G401.6 (cell line): ENCODE measurements at regions not wholly inside any gene's neighbourhood (a gene's known extent, or its start where the extent isn't known, plus 50 kb on each side); places are given as distances from the start of the nearest gene placed in this dataset.

Experiments used
- FAIRE-seq: peaks from 2 replicates; lab custom pipeline; 2012; peaks lifted over from hg19 to GRCh38; lab: Jason Lieb, UNC

DNA sequence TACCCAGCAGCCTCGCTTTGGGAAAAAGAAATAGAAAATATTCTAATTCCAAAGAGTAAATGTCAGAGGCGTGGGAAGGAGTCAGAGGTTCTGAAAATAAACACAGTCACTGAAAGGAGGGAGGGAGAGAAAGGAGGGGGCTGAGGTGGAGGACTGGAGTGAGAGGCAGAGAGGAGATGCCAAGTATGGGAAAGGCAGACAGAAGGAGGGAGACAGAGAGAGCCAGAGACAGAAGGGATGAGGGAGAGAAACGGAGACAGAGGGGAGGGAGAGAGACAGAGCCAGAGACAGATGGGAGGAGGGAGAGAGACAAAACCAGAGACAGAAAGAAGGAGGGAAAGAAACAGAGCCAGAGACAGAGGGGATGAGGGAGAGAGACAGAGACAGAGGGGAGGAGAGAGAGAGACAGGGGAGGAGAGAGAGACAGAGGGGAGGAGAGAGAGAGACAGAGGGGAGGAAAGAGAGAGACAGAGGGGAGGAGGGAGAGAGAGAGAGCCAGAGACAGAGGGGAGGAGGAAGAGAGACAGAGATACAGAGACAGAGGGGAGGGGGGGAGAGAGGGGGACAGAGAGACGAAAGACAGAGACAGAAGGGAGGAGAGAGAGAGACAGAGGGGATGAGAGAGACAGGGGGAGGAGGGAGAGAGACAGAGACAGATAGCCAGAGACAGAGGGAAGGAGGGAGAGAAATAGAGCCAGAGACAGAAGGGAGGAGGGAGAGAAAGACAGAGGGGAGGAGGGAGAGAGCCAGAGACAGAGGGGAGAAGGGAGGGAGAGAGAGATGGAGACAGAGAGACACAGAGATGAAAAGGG, 525.5 kb downstream of the MATN1 start:
- no peak for FAIRE-seq

DNA sequence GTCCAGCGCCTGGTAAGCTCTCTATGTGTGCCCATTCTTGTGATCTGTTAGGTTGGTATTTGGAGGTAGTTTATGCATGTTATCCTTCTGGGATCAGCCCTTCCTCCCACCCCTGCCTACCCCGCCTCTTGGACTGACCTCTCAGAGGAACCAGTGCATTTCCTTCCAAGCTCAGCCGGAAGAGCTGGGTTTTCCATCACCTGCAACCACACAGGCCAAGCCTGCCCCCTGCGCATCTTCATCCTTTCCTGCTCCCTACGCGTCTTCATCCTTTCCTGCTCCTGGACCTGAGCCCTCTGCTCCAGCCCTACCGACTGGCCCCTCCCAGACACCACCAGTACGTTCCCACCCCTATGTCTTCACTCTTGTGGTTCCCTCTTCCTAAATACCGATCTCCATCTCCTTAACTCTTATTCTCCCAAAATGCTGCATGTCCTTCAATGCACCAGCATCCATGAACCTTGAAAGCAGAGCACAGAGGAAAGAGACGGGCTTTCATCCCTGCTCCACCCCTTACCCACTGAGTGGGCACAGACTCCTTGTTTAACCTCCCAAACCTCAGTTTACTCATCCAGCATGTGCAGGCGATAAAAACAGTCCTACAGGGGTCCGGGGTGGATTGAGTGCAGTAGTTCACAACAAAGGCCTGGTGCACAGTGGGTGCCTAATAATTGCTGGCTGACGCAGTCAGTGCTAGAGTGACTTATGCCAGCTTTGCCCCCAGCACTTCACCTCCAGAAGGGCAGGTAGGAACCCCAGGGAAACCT, 526.3 kb downstream of the MATN1 start:
- FAIRE-seq: no peak

DNA sequence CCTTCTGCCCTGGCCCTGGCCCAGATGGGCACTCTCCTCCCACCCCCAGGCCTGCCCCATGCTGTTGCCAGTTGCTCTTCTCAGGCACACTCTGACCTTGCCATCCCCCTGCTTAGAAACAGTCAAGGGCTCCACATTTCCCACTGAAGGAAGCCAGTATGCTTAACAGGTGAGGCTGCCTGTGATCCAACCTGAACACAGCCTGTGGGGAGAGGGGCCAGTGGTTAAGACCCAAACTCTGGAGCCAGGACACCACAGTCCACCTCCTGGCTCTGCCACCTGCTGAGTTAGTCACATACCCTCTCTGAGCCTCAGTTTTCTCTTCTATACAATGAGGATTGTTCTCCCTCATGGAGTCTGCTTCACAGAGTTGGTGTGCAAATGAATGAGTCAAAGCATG, 526.9 kb downstream of the MATN1 start:
- no peak for FAIRE-seq

DNA sequence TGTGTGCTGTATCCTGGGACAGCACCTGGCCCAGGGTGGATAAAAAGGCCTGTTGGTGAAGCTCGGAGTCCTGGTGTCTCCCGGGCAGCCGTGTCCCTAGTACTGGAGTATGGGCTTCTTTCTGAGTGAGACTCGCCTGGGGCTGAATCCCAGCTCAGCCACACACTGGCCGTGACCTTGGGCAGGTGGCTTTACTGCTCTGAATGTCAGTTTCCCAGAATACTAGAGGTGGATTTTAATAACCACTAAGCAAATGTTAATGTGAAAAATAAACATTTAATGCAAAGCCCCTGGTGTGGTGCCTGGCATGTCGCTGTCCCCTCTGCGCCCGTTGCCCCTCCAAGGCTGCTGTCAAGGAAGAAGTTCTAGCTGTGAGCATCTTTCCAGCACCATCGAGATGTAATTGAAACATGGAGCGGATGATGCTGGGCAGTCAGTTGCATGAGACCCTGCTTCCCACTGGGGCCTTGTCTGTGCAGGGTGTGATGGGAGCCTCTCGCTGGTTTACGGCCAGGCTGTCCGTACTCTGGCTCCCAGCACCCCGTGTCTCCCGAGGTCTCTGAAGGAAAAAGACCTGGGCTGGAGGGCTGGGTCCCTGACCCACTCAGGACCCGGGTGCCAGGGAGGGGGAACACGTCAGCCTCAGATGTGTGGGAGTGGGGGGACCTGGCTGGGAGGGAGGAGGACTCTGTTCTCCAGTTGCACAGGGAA, 527.8 kb downstream of the MATN1 start:
- no peak for FAIRE-seq

DNA sequence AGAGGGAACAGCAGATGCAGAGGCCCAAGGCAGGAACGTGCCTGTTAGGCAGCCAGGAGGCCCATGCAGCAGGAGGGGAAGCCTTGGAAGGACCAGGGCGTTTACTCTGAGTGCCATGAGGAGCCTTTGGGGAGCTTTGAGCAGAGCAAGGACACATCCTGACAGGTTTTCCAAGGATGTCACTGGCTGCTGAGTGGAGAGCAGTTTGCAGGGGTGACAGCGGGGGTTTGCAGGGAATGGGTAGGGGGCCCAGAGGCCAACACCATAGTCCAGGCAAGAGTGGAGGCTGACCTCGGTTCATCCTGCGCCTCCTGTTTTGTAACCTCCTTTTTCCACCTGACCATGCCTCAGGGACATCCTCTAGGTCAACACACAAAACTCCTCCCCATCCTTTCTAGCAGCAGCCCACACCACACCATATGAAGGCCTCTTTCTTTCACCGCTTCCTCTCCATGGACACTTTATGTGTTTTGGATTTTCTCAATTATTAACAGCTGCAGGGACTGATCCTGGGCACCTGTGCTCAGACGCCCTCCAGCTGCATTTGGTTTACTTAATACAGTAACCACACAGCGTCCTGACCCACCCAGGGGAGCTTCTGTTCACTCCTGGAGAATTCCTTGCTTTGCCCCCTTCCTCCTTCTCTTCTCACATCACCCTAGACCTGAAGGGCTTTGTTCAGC, 528.5 kb downstream of the MATN1 start:
- FAIRE-seq: no peak

DNA sequence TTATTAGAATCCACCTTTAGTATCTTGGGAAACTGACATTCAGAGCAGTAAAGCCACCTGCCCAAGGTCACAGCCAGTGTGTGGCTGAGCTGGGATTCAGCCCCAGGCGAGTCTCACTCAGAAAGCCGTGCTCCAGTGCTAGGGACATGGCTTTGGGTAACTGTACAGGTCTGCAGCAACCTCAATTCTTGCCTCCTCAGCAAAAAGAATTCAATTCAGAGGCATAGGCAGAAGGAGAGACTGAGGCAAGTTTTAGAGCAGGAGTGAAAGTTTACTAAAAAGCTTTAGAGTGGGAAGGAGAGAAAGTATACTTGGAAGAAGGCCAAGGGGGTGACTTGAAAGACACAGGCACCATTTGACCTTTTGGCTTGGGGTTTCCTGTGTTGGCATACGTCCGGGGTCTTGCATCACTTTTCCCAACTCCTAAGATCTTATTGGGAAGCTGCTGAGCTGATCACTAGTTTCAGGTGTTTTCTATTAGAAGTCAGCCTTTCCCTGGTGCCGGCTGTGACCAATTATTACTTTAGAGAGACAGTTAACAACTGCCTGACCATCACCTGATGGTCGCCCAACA, 529.3 kb downstream of the MATN1 start:
- no peak for FAIRE-seq

DNA sequence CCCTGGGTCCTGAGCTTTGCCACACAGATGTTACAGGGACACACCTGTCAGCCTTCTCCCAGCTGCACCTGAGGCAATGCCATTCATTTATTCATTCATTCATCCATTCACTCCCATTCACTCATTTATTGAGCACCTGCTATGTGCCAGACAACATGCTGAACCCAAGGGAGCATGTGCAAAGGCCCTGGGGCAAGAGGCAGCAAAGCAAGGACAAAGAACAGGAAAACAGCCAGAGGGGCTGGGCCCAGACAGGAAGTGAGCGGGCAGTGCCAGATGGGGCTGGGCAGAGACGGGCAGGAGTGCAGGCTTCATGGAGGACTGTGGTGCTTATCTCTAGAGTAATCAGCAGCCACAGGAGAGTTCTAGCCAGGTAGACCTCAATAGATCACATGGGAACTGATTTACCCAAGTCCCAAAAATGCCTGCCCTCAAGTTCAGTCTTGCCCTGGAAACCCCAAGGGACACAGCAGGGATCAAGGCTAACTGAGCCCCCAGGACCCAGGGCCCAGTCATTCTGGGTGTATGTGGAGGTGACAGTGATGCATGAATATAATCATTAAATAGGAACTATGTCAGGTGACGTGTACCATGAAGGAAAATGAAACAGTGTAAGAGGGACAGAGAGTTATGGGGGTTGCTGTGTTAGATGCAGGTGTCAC, 530.3 kb downstream of the MATN1 start:
- FAIRE-seq: no peak

DNA sequence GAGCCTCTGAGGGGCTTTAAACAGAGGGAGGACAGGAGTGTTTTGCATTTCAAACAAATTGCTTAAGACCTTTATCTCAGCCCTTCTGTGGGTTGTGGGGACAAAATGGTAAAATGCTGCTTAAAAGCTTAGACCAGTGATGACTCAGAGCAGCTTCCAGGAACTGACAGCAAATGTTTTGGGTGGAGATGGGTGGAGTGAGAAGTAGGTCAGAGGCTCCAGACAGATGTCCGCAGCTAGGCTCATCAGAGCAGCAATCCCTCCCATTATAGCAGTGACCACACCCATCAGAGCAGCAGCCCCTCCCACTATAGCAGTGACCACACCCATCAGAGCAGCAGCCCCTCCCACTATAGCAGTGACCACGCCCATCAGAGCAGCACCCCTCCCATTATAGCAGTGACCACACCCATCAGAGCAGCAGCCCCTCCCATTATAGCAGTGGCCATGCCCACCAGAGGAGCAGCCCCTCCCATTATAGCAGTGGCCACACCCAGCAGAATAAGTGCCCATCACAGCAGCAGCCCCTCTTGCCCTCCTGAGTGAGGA, 532.2 kb downstream of the MATN1 start:
- FAIRE-seq: no peak

DNA sequence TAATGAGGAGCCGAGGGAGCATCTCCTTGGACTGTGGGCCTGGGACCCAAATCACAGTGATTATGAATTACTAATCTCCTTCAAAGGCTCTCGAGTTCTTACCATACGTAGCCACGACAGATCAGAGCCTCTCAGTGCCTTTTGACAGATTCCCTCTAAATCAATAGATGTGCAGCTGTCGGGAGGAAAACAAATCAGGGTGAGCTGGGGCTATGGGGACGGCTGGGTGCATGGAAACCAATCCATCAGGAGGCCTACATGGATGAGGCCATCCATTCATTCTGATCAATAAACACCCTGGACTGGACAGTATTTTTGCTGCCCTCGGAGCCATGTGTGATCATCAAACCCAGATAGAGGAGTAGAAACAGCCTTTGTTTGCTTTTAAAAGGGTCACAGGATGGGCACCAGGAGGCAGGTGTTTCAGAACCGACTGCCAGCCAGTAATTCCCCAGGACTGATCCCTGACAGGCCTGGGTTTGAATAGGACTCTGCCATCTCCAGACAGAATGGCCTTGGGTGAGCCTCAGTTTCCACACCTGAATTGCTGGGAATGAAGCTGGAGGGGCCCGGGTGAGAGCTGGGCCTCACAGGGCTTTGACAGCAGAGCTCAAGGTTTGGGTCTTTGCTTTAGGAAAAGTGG, 532.8 kb downstream of the MATN1 start:
- FAIRE-seq: no peak

DNA sequence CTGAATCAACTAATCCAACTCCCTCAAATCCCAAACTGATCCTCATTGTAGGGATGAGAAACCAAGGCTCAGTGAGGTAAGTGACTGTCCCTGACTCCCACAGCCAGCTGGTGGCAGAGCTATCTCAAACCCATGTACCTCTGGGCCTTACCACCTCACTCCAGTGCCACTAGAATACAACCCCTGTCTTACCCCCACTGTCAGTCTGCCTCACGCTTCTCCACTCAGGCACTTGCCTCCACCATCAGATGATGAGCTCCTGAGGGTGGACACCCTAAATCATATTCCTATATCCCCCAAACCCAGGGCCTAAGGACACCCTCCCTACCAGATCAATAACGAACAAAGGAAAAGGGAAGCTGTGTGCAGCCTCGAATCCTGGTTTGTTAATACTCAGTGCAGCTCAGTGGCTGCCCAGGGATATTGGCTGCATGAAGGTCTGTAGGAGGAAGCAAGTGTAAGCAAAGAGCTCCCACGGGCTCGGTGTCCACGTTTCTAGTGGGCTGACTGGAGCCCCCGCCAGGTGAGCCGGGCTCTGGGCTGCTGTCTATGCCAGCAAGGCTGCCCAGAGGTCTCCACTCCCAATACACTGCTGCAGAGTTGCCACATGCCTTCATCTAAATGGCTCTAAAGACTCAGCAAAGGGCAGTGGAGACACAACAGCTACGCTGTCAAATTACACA, 533.4 kb downstream of the MATN1 start:
- FAIRE-seq: no peak

DNA sequence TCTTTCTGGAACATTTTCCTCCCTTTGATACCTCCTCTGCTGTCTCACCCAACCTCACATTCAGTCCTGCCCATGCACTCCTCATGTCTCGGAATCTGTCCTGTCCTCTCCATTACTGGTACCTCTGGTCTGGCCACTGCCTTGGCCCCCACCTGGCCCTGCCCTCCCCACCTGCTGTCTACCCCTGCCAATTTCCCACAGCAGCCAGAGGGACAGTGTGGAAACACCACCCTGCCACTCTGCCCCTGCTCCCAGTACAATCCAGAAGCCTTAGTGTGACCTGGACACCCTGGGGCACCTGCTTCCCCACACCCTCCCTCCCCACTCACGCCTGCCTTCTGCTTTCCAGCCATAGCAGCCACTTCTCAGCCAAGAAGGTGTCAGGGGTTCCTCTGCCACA, 534.4 kb downstream of the MATN1 start:
- no peak for FAIRE-seq

DNA sequence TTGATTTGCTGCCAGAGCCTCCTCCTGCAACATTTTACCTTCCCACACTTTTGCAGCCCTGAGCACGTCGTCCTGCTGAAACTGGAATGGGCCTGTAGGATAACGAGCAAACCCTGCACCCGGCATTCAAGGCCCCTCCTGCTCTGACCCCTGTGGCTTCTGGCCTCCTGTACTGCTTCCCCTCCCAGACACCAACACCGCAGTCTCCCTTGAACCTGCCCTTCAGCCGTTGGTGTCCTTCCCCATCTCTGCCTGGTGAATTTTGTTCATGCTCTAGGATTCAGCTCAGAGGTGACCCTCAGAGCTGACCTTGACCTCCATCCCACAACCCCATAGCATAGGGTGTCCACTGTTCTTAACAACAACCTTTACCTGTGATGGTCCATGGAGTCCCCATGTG, 535.1 kb downstream of the MATN1 start:
- FAIRE-seq: no peak

DNA sequence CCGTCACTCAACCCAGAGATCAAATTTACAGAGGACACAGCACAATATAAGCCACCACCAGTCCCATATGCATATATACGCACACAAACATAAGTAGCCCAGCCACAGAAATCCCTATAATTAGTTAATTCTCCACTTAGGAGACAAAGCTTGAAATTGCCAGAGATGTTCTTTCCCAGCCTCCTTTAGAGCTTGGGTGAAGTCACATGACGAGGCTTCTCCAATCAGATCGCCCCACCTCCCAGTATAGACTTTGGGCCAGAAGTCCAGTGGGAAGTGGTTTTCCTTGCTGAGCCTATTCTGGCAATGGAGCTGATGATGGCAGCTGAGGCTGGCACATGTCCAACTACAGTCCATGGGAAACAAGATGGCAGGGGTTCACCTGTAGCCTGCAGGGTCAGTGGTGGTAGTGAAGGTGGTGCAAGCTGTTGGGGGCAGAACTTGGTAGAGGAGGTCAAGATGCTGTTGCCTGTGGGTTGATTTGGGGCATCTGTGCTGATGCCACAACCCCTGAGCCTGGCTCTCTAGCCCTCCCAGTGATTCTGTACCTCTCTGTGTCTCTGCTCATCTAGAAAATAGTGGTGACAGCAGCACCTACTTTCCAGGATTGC, 535.9 kb downstream of the MATN1 start:
- no peak for FAIRE-seq

DNA sequence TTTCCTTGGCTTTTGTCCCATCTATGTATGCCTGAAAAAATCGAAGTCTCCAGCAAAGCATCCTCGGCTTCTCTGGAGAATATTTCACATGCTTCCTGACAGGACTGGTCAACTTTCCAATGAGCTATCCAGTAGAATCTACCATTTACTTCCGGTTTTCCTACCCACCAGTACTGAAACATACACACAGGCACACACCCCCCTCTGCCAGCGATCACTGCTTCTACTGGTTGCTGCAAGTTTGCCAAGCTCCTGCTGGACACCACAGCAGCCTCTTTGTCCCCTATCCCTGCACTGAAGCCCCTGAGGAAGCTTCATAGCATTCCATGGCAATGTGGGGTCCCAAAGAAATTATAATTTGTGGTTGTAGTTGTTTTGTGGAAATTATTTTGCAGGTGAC, 536.8 kb downstream of the MATN1 start:
- FAIRE-seq: no peak

DNA sequence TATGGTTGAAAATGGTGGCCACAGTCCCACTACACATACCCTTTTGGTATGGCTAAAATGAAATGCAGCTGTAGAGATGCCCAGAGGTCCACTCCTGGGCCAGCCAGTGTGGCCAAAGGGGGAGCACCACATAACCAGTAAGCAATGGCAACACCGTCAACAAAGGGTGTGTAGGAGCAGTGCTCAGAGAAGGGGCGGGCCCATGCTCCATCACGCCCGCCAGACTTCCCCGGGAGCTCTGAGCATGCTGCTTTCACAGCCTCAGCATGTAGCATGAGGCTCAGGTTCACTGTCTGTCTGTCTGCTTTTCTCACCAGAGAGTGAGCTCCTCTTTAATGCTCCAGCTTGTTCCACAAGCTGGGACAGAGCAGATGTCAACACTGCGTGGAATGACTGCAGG, 537.6 kb downstream of the MATN1 start:
- no peak for FAIRE-seq

DNA sequence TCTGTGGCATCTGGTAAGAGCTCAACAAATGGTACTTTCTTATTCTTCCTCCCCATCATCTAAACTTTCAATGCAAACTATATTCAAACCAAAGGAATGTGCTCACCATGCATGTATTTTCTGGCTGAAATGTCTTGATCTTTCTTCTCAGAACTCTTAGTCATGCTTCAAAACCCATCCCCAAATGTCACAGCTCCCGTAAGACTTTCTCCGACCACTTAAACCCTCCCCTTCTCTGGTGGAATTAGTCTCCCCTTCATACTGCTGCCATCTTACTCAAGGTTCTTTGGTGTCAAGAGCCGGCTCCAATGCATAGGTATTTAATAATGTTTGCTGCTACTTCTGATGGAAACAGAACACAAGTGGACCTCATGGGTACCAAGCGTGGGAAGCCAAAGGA, 538.1 kb downstream of the MATN1 start:
- no peak for FAIRE-seq

DNA sequence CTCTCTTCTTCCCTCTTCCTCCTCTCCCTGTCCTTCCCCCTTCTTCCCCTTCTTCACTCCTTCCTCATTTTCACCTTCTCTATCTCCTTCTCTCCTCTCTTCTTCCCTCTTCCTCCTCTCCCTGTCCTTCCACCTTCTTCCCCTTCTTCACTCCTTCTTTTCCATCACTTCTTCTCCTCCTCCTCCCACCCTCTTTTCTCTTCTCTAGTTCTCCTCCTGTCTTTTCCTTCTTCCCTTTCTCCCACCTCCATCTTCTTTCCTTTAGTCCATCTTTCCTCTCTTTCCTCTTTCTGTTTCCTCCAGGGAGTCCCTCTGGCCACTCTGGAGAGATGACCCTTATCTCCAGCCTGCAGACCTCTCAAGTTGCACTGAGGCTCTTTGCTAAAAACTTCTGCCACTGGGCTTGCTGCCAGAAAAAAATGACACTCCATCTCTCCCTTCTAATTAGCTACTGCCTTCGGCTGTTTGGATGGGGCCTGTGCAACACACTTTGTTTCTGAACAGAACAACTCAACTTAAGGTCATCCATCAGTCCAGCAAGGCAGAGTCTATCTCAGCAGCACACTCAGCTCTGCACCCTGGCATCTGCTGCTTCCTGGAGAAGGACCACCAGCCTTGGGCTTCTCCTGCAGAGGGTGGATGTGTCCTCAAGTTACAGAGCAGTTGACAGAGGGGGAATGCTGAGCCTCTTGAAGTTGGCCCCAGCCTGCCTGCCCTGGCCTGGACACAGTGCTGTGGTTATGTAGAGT, 538.8 kb downstream of the MATN1 start:
- no peak for FAIRE-seq

DNA sequence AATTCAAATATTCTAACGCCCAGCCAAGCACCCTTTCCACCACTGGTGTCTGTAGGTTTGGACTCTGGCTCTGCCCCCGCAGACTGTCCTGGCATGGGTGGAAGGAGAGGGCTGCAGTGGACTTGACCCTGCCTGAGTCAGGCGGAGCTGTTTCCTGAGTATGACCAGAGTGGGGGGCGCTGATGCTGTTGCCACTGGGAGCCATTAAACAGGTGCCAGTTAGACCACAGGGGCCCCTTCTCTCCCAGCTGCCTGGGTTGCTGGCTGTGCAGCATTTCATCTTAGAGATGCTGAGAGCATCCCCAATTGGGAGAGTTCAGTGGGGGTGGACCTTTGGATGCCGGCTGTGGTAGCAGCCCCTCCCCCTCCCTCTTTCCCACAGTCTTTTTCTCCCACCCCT, 539.5 kb downstream of the MATN1 start:
- no peak for FAIRE-seq

DNA sequence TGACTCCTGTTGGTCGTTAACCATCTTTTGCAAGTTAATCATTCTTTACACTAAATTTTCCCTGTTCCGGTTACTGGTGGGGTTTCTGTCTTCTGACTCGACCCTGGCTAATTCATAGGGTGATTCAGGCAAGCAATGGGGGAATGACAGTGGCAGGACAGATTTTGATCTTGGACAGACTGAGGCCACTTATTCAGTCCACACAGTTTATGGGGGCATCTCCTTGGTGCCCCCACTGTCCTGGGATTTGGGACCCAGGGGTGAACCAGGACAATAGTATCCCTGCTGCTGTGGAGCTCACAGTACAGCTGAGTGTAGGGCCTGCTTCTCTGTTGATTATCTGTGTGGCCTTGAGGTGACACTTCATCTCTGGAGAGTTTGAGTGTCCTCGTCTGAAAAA, 540.4 kb downstream of the MATN1 start:
- FAIRE-seq: no peak
